Fibroblast of lung (primary cell): ENCODE measurements at regions not wholly inside any gene's neighbourhood (a gene's known extent, or its start where the extent isn't known, plus 50 kb on each side); places are given as distances from the start of the nearest gene placed in this dataset.

Experiments
- EZH2 ChIP-seq: IDR thresholded peaks from 2 replicates; pipeline ENCODE4 v1.5.1; 2012; ENCODE audit warnings: low read length, control low read depth, mild to moderate bottlenecking; ENCODE audit errors: missing control alignments
- TF ChIP-seq, protein P1 (sequence below), 2 donors: IDR thresholded peaks in 1 of 2; conservative IDR thresholded peaks in 1 of 2; 1 replicate in 1 of 2; 2 replicates in 1 of 2; pipeline ENCODE4 v1.5.1; 2011 to 2012; ENCODE audit warnings: low read length in 2 of 2, control low read depth in 1 of 2, inconsistent platforms in 1 of 2, low read depth in 1 of 2, mild to moderate bottlenecking in 1 of 2

DNA sequence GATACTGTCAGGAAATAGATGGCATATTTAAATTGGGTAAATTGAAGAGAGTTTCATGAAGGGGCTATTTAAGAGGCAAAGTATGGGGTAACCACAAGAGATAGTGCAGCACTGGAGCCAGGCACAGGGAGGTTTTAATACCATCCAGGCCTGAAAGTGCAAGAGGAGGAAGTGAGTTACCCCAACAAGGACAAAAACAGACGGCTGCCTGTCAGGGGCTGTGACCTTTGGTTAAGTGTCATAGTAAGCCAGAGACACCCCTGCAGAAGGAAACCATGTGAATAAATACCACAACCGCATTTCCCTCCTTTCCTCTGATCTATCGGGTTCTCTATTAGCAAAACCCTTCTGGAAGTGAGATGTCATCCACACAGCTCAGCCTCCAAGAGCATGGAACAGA lies 122.0 kb upstream of the DHRS4 start:
- TF ChIP-seq, protein P1, sequence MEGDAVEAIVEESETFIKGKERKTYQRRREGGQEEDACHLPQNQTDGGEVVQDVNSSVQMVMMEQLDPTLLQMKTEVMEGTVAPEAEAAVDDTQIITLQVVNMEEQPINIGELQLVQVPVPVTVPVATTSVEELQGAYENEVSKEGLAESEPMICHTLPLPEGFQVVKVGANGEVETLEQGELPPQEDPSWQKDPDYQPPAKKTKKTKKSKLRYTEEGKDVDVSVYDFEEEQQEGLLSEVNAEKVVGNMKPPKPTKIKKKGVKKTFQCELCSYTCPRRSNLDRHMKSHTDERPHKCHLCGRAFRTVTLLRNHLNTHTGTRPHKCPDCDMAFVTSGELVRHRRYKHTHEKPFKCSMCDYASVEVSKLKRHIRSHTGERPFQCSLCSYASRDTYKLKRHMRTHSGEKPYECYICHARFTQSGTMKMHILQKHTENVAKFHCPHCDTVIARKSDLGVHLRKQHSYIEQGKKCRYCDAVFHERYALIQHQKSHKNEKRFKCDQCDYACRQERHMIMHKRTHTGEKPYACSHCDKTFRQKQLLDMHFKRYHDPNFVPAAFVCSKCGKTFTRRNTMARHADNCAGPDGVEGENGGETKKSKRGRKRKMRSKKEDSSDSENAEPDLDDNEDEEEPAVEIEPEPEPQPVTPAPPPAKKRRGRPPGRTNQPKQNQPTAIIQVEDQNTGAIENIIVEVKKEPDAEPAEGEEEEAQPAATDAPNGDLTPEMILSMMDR (conservative IDR thresholded peaks at IDR 0.05 in 1 of 2, IDR thresholded peaks at IDR 0.05 in 1 of 2; ENCODE audit: low read depth in 1 of 2, low read length in 2 of 2): no peak
- no peak for TF ChIP-seq EZH2
